GM12891 (cell line): ENCODE measurements at regions not wholly inside any gene's neighbourhood (a gene's known extent, or its start where the extent isn't known, plus 50 kb on each side); places are given as distances from the start of the nearest gene placed in this dataset.

Experiments used
- POLR2A ChIP-seq: IDR thresholded peaks from 2 replicates; pipeline ENCODE4 v1.6.1; 2011; ENCODE audit warnings: low read depth, low read length, control low read depth
- POLR2AphosphoS5 ChIP-seq: IDR thresholded peaks from 2 replicates; pipeline ENCODE4 v1.6.1; 2011; ENCODE audit warnings: low read depth, low read length, control low read depth
- SPI1 ChIP-seq: IDR thresholded peaks from 2 replicates; pipeline ENCODE4 v1.6.1; 2011; ENCODE audit warnings: low read depth, low read length, control low read depth
- TAF1 ChIP-seq: IDR thresholded peaks from 2 replicates; pipeline ENCODE4 v1.6.1; 2011; ENCODE audit warnings: low read depth, low read length, control low read depth

GRCh38 chr6:23533944-23534343 is 592.1 kb upstream of the NRSN1 start:
- TF ChIP-seq POLR2AphosphoS5 = no peak
- TF ChIP-seq POLR2A = no peak
- no peak for TF ChIP-seq TAF1
- no peak for TF ChIP-seq SPI1
